Left colon (tissue), 2 donors: ENCODE measurements at regions not wholly inside any gene's neighbourhood (a gene's known extent, or its start where the extent isn't known, plus 50 kb on each side); places are given as distances from the start of the nearest gene placed in this dataset.

Experiments used
- ATAC-seq: fragments of 200-7000 bp; cut with Tn5 transposase; one replicate; pipeline ENCODE4 v1.9.1; 2020; ENCODE audit warnings: mild to moderate bottlenecking, moderate library complexity
- DNase-seq, 2 donors: peaks; one replicate each; pipeline ENCODE4 v3.0.0-alpha.2; 2020
- intact Hi-C, 2 donors: fragments of 100-400 bp; cut with DNase I in 1 of 2; cut with micrococcal nuclease in 1 of 2; formaldehyde crosslinking; loops; one replicate each; pipeline versions ENCODE4 v1.11.2 to v1.14.0; 2022; cut with DNase I, micrococcal nuclease
- donor health status: DM: no; HTN: no; CAD: no.
- donor health status: DM: yes; HTN: yes; CAD: no.

GRCh38 chr4:65167719-65168118 is 502.6 kb downstream of the EPHA5 start:
- no peak for ATAC-seq
- DNase-seq = no peak
- intact Hi-C loops = no loop called here

GRCh38 chr4:65152205-65152604 is 518.1 kb downstream of the EPHA5 start:
- DNase-seq = no peak
- intact Hi-C loops = no loop called here
- no peak for ATAC-seq

GRCh38 chr4:65139998-65140397 is 530.3 kb downstream of the EPHA5 start:
- intact Hi-C loops = no loop called here
- ATAC-seq (no peak), DNase-seq (no peak)

- no peak for ATAC-seq
- intact Hi-C loops = no loop called here
- DNase-seq = no peak
Measured at GRCh38 chr4:65126200-65126599, 544.1 kb downstream of the EPHA5 start.

GRCh38 chr4:65120287-65120686 is 550.0 kb downstream of the EPHA5 start:
- no peak for ATAC-seq
- intact Hi-C loops = no loop called here

GRCh38 chr4:65102419-65102818 is 567.9 kb downstream of the EPHA5 start:
- DNase-seq = no peak
- no peak for ATAC-seq
- intact Hi-C loops = no loop called here

More at GRCh38 chr4:65120287-65120686, 550.0 kb downstream of the EPHA5 start:
- no peak for DNase-seq

GRCh38 chr4:65096630-65097029 is 573.7 kb downstream of the EPHA5 start:
- intact Hi-C loops = no loop called here
- DNase-seq (no peak), ATAC-seq (no peak)

- intact Hi-C loops = no loop called here
- DNase-seq (no peak), ATAC-seq (no peak)
Measured at GRCh38 chr4:65089666-65090065, 580.6 kb downstream of the EPHA5 start.

- DNase-seq (no peak), ATAC-seq (no peak)
- intact Hi-C loops = no loop called here
Measured at GRCh38 chr4:65083076-65083475, 587.2 kb downstream of the EPHA5 start.

- intact Hi-C loops = no loop called here
- DNase-seq (no peak), ATAC-seq (no peak)
Measured at GRCh38 chr4:65071564-65071963, 598.7 kb downstream of the EPHA5 start.

- ATAC-seq = no peak
- intact Hi-C loops = no loop called here
- no peak for DNase-seq
Measured at GRCh38 chr4:65069177-65069576, 601.1 kb downstream of the EPHA5 start.

GRCh38 chr4:65066106-65066505 is 604.2 kb downstream of the EPHA5 start:
- ATAC-seq = no peak
- intact Hi-C loops = no loop called here
- no peak for DNase-seq

GRCh38 chr4:65063601-65064000 is 606.7 kb downstream of the EPHA5 start:
- no peak for ATAC-seq
- DNase-seq = no peak
- intact Hi-C loops = no loop called here

- ATAC-seq = no peak
- intact Hi-C loops = no loop called here
- DNase-seq = no peak
Measured at GRCh38 chr4:65050786-65051185, 619.5 kb downstream of the EPHA5 start.

GRCh38 chr4:65046192-65047133 is 623.8 kb downstream of the EPHA5 start:
- no peak for ATAC-seq
- intact Hi-C loops = no loop called here
- no peak for DNase-seq

GRCh38 chr4:65033899-65034298 is 624.6 kb upstream of the TECRL start:
- no peak for DNase-seq
- ATAC-seq = no peak
- intact Hi-C loops = no loop called here

GRCh38 chr4:65028592-65028991 is 619.3 kb upstream of the TECRL start:
- no peak for DNase-seq
- intact Hi-C loops = no loop called here
- no peak for ATAC-seq

- no peak for DNase-seq
- intact Hi-C loops = no loop called here
- no peak for ATAC-seq
Measured at GRCh38 chr4:65023883-65024670, 614.8 kb upstream of the TECRL start.

- no peak for ATAC-seq
- DNase-seq = no peak
- intact Hi-C loops = no loop called here
Measured at GRCh38 chr4:65023081-65023480, 613.8 kb upstream of the TECRL start.

GRCh38 chr4:65021737-65022136 is 612.5 kb upstream of the TECRL start:
- intact Hi-C loops = no loop called here

More at GRCh38 chr4:65021737-65022136, 612.5 kb upstream of the TECRL start:
- ATAC-seq (no peak), DNase-seq (no peak)
